ENCODE measurements at regions not wholly inside any gene's neighbourhood (a gene's known extent, or its start where the extent isn't known, plus 50 kb on each side); places are given as distances from the start of the nearest gene placed in this dataset.

DNA sequence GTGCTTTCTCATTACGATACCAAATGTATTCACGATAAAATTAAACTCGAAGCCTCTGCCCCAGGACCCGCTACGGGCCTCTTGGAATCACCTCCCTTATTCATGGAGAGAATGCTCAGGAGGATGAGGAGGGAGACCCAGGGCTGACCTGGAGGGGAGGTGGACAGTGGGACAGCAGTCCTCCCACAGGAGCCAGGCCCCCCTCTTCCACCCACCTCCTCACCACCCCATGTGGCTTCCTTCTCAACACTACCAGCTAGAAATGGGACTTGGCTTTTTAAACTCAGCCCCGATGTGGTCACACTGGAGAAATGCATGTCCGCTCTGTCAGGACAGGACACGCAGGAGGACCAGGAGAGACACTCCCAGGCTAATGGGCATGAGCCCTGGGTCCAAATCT is 147.9 kb upstream of the ID2 start:
- TF ChIP-seq TAF1 (IDR thresholded peaks at IDR 0.05; ENCODE audit: borderline replicate concordance, insufficient read depth, low read length) (no peak), POLR2AphosphoS5 (IDR thresholded peaks at IDR 0.05; ENCODE audit: low read depth, low read length) (no peak), SIN3A (IDR thresholded peaks at IDR 0.05; ENCODE audit: borderline replicate concordance, insufficient read depth, low read length) (no peak), FOXP2 (optimal IDR thresholded peaks at IDR 0.05; ENCODE audit: borderline replicate concordance, extremely low read depth, extremely low read length, insufficient read depth) (no peak)
- TF ChIP-seq, protein P1, sequence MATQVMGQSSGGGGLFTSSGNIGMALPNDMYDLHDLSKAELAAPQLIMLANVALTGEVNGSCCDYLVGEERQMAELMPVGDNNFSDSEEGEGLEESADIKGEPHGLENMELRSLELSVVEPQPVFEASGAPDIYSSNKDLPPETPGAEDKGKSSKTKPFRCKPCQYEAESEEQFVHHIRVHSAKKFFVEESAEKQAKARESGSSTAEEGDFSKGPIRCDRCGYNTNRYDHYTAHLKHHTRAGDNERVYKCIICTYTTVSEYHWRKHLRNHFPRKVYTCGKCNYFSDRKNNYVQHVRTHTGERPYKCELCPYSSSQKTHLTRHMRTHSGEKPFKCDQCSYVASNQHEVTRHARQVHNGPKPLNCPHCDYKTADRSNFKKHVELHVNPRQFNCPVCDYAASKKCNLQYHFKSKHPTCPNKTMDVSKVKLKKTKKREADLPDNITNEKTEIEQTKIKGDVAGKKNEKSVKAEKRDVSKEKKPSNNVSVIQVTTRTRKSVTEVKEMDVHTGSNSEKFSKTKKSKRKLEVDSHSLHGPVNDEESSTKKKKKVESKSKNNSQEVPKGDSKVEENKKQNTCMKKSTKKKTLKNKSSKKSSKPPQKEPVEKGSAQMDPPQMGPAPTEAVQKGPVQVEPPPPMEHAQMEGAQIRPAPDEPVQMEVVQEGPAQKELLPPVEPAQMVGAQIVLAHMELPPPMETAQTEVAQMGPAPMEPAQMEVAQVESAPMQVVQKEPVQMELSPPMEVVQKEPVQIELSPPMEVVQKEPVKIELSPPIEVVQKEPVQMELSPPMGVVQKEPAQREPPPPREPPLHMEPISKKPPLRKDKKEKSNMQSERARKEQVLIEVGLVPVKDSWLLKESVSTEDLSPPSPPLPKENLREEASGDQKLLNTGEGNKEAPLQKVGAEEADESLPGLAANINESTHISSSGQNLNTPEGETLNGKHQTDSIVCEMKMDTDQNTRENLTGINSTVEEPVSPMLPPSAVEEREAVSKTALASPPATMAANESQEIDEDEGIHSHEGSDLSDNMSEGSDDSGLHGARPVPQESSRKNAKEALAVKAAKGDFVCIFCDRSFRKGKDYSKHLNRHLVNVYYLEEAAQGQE (IDR thresholded peaks at IDR 0.05; ENCODE audit: insufficient read depth in 1 of 2, low read depth in 2 of 2, low read length in 2 of 2): no peak

DNA sequence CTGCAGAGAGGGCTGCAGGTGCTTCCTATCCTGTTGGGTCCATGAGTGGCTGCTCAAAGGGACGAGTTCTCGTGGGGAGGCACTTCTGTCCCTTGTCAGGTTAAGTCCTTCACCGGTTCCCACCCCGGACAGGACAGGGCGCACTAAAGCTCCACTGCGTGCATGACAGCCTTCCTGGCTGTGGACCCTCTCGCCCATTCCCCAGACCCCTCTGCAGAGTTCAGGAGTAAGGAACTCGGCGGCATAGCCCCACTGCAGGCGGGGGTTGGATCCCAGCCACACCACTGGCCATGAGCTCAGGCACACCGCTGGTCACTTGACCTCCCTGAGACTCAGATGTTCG is 147.5 kb upstream of the ID2 start:
- TF ChIP-seq FOXP2 (optimal IDR thresholded peaks at IDR 0.05; ENCODE audit: borderline replicate concordance, extremely low read depth, extremely low read length, insufficient read depth): no peak

DNA sequence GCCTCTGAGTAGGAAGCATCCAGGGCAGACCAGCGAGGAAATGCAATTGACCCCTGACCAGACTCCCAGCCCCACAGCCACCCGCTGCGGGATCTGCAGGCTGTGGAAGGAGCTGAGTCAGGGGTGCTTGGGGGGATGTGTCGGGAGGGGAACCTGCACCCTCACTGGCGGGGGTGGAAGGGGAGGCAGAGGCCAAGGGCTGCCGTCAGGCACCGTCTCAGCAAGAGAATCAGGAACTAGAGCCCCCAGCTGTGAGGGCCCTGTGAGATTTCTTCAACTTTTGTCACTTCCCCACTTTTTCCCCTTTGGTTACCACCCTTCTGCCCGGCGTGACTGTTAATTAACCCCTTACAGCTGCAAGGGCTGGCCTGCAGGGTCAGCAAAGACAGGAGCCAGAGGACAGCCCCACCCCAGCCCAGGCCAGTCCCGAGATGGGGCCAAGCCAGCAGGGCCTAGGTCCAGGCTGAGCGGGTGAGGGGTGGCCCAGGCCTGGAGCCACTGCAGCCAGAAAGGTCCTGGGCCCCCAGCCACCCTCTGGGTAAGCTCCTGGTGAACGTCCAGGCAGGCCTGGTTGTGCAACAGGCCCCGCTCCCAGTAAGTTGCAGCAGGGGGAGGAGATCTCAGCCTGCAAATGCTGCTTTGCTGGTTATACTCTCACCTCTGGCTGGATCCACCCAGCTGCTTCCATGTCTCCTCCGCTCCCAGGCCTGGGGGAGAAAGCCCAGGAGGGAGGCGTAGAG is 147.0 kb upstream of the ID2 start:
- TF ChIP-seq, protein P1 (IDR thresholded peaks at IDR 0.05; ENCODE audit: insufficient read depth in 1 of 2, low read depth in 2 of 2, low read length in 2 of 2): no peak
- no peak for TF ChIP-seq TAF1 (IDR thresholded peaks at IDR 0.05; ENCODE audit: borderline replicate concordance, insufficient read depth, low read length)
- TF ChIP-seq POLR2AphosphoS5 (IDR thresholded peaks at IDR 0.05; ENCODE audit: low read depth, low read length): no peak
- no peak for TF ChIP-seq FOXP2 (optimal IDR thresholded peaks at IDR 0.05; ENCODE audit: borderline replicate concordance, extremely low read depth, extremely low read length, insufficient read depth)
- TF ChIP-seq SIN3A (IDR thresholded peaks at IDR 0.05; ENCODE audit: borderline replicate concordance, insufficient read depth, low read length): no peak

DNA sequence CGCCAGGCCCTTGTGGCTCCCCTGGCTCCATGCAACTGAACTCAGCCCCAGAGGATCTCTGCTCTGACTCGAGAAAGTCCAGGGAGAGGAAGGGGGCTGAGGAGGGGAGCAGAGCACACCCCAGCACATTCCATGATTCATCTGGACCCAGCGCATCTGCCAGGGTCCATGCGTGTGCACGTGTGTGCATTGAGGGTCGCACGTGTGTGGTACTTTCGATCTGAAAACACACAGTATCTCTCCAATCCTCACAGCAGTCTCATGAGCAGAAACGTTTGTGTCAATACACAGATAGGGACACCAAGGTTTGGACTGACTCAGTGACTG is 146.4 kb upstream of the ID2 start:
- no peak for TF ChIP-seq TAF1 (IDR thresholded peaks at IDR 0.05; ENCODE audit: borderline replicate concordance, insufficient read depth, low read length)
- no peak for TF ChIP-seq POLR2AphosphoS5 (IDR thresholded peaks at IDR 0.05; ENCODE audit: low read depth, low read length)
- TF ChIP-seq SIN3A (IDR thresholded peaks at IDR 0.05; ENCODE audit: borderline replicate concordance, insufficient read depth, low read length): no peak
- TF ChIP-seq FOXP2 (optimal IDR thresholded peaks at IDR 0.05; ENCODE audit: borderline replicate concordance, extremely low read depth, extremely low read length, insufficient read depth): no peak
- TF ChIP-seq, protein P1 (IDR thresholded peaks at IDR 0.05; ENCODE audit: insufficient read depth in 1 of 2, low read depth in 2 of 2, low read length in 2 of 2): no peak

DNA sequence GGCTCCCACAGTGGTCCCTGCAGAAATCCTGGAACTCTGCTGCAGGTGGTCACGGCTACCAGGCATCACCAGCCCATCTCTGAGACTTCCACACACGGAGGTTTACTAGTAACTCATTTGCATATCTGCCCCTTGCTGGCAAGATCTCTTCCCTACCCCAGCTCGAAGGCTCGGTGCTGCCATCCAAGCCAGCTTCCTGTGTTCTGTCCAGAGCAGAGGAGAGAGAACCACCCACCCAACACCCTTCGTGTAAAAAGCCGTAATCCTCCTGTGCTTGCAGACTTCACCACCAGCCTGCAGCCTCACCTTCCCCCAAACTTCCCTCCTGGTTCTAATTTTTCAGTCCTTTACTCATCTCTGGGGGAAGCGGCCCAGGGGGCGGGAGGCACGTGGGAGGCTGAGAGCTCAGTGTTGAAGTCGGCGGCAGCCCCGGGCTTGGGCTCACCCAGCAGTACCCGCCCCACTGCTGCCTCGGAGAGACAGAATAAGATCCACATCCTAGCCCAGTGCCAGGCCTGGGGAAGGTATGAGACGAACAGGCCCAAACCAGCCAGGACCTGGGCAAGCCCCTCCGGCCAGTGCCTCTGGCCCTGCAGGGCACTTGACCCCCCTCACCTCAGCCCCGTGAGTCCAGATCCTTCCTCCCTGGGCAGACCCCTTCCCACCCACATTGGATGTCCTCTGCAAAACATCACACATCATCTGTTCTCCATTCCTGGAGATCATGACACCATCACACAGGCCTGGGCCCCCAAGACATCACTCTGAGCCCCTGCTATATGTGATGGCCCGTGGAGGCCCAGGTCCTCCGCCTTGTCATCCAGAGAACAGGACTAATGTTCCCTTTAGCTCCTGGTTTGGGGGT is 145.8 kb upstream of the ID2 start:
- TF ChIP-seq FOXP2 (optimal IDR thresholded peaks at IDR 0.05; ENCODE audit: borderline replicate concordance, extremely low read depth, extremely low read length, insufficient read depth) (no peak), SIN3A (IDR thresholded peaks at IDR 0.05; ENCODE audit: borderline replicate concordance, insufficient read depth, low read length) (no peak)
